Liver (tissue), 3 donors: ENCODE measurements at regions not wholly inside any gene's neighbourhood (a gene's known extent, or its start where the extent isn't known, plus 50 kb on each side); places are given as distances from the start of the nearest gene placed in this dataset.

Experiments
- EGR1 ChIP-seq, 2 donors: IDR thresholded peaks; 2 replicates each; pipeline ENCODE4 v1.6.1; 2016 to 2018; ENCODE audit warnings: antibody characterized with exemption in 2 of 2, low read depth in 2 of 2
- GABPA ChIP-seq, 2 donors: IDR thresholded peaks in 1 of 2; conservative IDR thresholded peaks in 1 of 2; 2 replicates each; pipeline ENCODE4 v1.6.1; 2016; ENCODE audit warnings: antibody characterized with exemption in 2 of 2, mild to moderate bottlenecking in 1 of 2, moderate library complexity in 1 of 2
- NR2F2 ChIP-seq: IDR thresholded peaks from 2 replicates; pipeline ENCODE4 v1.6.1; 2016; ENCODE audit warnings: antibody characterized with exemption
- SP1 ChIP-seq: IDR thresholded peaks from 2 replicates; pipeline ENCODE4 v1.6.1; 2018; ENCODE audit warnings: antibody characterized with exemption, mild to moderate bottlenecking
- TF ChIP-seq, protein P1 (sequence below): fragments of 150-350 bp; IDR thresholded peaks from 2 replicates; pipeline ENCODE4 v1.5.1; 2017; ENCODE audit warnings: improper control_type of control experiment, low read depth, low read length; ENCODE audit not compliant: missing input control
- donor health status: healthy.
- donor health status: healthy.

DNA sequence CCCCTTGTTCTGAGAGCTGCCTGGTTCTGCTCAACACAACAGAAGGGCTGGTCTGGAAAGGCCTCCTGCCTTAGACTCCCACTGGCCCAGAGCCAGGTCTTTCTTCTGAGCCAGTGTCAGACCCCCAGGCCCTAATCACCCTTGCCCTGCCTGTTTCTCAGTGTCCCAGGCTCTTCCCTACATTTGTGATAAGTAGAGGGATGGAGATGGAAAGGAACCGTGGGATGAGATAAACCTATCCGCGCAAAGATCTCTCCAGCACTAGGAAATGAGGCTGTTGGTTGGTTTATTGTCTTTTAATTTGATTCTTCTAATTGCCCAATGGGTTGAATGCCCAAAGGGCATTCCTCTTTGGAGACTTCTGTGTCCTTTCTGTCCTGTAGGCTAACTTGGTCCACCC lies 470.0 kb downstream of the TSHZ3 start:
- TF ChIP-seq, protein P1, sequence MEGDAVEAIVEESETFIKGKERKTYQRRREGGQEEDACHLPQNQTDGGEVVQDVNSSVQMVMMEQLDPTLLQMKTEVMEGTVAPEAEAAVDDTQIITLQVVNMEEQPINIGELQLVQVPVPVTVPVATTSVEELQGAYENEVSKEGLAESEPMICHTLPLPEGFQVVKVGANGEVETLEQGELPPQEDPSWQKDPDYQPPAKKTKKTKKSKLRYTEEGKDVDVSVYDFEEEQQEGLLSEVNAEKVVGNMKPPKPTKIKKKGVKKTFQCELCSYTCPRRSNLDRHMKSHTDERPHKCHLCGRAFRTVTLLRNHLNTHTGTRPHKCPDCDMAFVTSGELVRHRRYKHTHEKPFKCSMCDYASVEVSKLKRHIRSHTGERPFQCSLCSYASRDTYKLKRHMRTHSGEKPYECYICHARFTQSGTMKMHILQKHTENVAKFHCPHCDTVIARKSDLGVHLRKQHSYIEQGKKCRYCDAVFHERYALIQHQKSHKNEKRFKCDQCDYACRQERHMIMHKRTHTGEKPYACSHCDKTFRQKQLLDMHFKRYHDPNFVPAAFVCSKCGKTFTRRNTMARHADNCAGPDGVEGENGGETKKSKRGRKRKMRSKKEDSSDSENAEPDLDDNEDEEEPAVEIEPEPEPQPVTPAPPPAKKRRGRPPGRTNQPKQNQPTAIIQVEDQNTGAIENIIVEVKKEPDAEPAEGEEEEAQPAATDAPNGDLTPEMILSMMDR = no peak
- no peak for TF ChIP-seq EGR1 (IDR thresholded peaks at IDR 0.05; ENCODE audit: low read depth in 2 of 2)
- TF ChIP-seq GABPA (IDR thresholded peaks at IDR 0.05 in 1 of 2, conservative IDR thresholded peaks at IDR 0.05 in 1 of 2) = no peak
- no peak for TF ChIP-seq SP1
- no peak for TF ChIP-seq NR2F2
